HG03469 (cell line): ENCODE measurements at regions not wholly inside any gene's neighbourhood (a gene's known extent, or its start where the extent isn't known, plus 50 kb on each side); places are given as distances from the start of the nearest gene placed in this dataset.
"Not testable (repeated sequence)": the region's sequence is repeated elsewhere in the genome, so short reads cannot be mapped to it uniquely, and the experiment has no call there.

Source experiments
- ATAC-seq: cut with Tn5 transposase; IDR thresholded peaks from one replicate; pipeline ENCODE4 v1.9.1; 2021; ENCODE audit warnings: mild to moderate bottlenecking, moderate library complexity, moderate number of reproducible peaks; ENCODE audit not compliant: unreplicated experiment

GRCh38 chr2:63692002-63692606, 103.3 kb downstream of the MDH1 start:
- no peak for ATAC-seq

- no peak for ATAC-seq
Observed at GRCh38 chr2:63695583-63695982, 106.8 kb downstream of the MDH1 start.

- ATAC-seq: no peak
Observed at GRCh38 chr2:63696496-63696895, 107.7 kb downstream of the MDH1 start.

GRCh38 chr2:63697160-63697559, 108.4 kb downstream of the MDH1 start:
- no peak for ATAC-seq

GRCh38 chr2:63698786-63699548, 110.2 kb downstream of the MDH1 start:
- peak; percentile 79 for ATAC-seq

GRCh38 chr2:63699549-63699839, 110.7 kb downstream of the MDH1 start:
- no peak for ATAC-seq

- no peak for ATAC-seq
Observed at GRCh38 chr2:63700271-63700670, 111.5 kb downstream of the MDH1 start.

- no peak for ATAC-seq
Observed at GRCh38 chr2:63701406-63701805, 112.6 kb downstream of the MDH1 start.

GRCh38 chr2:63706084-63706483, 117.3 kb downstream of the MDH1 start:
- not testable (repeated sequence) for ATAC-seq

GRCh38 chr2:63710732-63711131, 122.0 kb downstream of the MDH1 start:
- no peak for ATAC-seq

- no peak for ATAC-seq
Observed at GRCh38 chr2:63712748-63713147, 124.0 kb downstream of the MDH1 start.

GRCh38 chr2:63716146-63716545, 125.5 kb upstream of the UGP2 start:
- no peak for ATAC-seq

GRCh38 chr2:63719052-63719451, 122.6 kb upstream of the UGP2 start:
- ATAC-seq: no peak

- no peak for ATAC-seq
Observed at GRCh38 chr2:63721082-63721424, 120.6 kb upstream of the UGP2 start.

GRCh38 chr2:63722284-63722683, 119.4 kb upstream of the UGP2 start:
- not testable (repeated sequence) for ATAC-seq

- no peak for ATAC-seq
Observed at GRCh38 chr2:63723709-63724108, 118.0 kb upstream of the UGP2 start.

GRCh38 chr2:63725212-63725611, 116.5 kb upstream of the UGP2 start:
- not testable (repeated sequence) for ATAC-seq

GRCh38 chr2:63729362-63729761, 112.3 kb upstream of the UGP2 start:
- ATAC-seq: no peak

- no peak for ATAC-seq
Observed at GRCh38 chr2:63729831-63730230, 111.9 kb upstream of the UGP2 start.

GRCh38 chr2:63734510-63734909, 107.2 kb upstream of the UGP2 start:
- ATAC-seq: no peak

- no peak for ATAC-seq
Observed at GRCh38 chr2:63735263-63735662, 106.4 kb upstream of the UGP2 start.

- no peak for ATAC-seq
Observed at GRCh38 chr2:63735931-63736330, 105.8 kb upstream of the UGP2 start.

GRCh38 chr2:63736354-63736753, 105.3 kb upstream of the UGP2 start:
- no peak for ATAC-seq
